ENCODE measurements at regions not wholly inside any gene's neighbourhood (a gene's known extent, or its start where the extent isn't known, plus 50 kb on each side); places are given as distances from the start of the nearest gene placed in this dataset.

GRCh38 chr2:171225302-171225980, 64.7 kb upstream of the TLK1 start:
- no peak for DNase-seq

GRCh38 chr2:171217330-171217729, 56.6 kb upstream of the TLK1 start:
- no peak for DNase-seq

- no peak for DNase-seq
Measured at GRCh38 chr2:171216631-171217030, 55.9 kb upstream of the TLK1 start.

- DNase-seq = no peak
Measured at GRCh38 chr2:171214093-171214492, 53.4 kb upstream of the TLK1 start.

GRCh38 chr2:171210864-171211431, 50.3 kb upstream of the TLK1 start:
- no peak for DNase-seq
